GM12864 (cell line): ENCODE measurements at regions not wholly inside any gene's neighbourhood (a gene's known extent, or its start where the extent isn't known, plus 50 kb on each side); places are given as distances from the start of the nearest gene placed in this dataset.

ENCODE experiments used
- DNase-seq: peaks from one replicate; pipeline ENCODE4 v3.0.0-alpha.2; 2011; ENCODE audit warnings: low read depth
- H3K4me3 ChIP-seq: 2 replicates; pipeline ENCODE4 v1.5.1; 2011; ENCODE audit warnings: mild to moderate bottlenecking, low read depth, low read length, control low read depth
- TF ChIP-seq, protein P1 (sequence below): IDR thresholded peaks from 2 replicates; pipeline ENCODE4 v1.5.1; 2011; ENCODE audit warnings: low read depth, mild to moderate bottlenecking, moderate library complexity, low read length, control low read depth, inconsistent platforms; ENCODE audit errors: missing control alignments

DNA sequence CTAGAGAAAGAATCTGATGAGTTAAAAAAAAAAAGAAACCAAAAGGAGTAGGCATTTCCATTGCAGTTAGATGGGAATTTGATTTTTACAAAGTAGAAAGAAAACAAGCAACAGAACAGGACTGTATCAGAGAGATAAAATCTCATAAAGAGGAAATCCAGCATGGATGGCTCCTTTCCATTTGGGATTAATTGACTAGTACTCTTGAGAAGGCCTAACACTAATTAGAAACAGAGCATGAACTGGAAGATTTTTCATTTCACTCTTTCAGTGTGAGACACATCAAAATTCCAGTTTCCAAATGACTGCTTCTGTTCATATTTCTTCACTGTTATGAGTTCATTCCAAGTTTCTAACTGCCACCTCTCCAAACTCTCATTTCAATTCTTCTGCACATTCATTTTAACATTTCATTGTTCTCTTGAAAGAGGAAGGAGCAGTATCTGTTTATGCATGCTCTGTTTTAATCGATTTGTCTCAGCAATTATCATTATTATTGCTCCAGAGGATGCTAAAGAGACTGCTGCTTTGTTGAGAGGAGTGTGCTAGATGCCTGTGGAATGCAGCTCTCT is 108.8 kb upstream of the PIEZO2 start:
- TF ChIP-seq, protein P1, sequence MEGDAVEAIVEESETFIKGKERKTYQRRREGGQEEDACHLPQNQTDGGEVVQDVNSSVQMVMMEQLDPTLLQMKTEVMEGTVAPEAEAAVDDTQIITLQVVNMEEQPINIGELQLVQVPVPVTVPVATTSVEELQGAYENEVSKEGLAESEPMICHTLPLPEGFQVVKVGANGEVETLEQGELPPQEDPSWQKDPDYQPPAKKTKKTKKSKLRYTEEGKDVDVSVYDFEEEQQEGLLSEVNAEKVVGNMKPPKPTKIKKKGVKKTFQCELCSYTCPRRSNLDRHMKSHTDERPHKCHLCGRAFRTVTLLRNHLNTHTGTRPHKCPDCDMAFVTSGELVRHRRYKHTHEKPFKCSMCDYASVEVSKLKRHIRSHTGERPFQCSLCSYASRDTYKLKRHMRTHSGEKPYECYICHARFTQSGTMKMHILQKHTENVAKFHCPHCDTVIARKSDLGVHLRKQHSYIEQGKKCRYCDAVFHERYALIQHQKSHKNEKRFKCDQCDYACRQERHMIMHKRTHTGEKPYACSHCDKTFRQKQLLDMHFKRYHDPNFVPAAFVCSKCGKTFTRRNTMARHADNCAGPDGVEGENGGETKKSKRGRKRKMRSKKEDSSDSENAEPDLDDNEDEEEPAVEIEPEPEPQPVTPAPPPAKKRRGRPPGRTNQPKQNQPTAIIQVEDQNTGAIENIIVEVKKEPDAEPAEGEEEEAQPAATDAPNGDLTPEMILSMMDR = no peak
- no peak overlapping the region for H3K4me3 ChIP-seq
- DNase-seq = no peak

DNA sequence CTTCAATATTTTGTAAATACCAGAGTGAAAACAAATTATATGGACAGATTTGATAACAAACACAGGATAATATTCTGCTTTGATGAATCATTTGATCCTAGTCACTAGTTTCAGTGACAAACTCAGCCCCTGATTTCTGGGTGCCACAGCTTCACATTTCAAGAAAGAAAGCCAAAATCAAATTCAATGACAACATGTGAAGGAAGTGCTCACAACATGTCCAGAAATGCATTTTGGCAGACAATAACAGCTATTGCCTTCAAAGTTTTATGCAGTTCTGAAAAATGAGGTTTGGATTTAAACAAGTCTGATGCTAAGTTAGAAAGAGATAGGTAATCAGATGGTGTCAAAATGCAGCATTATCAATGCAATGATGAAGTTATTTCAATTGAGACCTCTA is 106.9 kb upstream of the PIEZO2 start:
- DNase-seq = no peak
- H3K4me3 ChIP-seq = no peak overlapping the region
- TF ChIP-seq, protein P1 = no peak

DNA sequence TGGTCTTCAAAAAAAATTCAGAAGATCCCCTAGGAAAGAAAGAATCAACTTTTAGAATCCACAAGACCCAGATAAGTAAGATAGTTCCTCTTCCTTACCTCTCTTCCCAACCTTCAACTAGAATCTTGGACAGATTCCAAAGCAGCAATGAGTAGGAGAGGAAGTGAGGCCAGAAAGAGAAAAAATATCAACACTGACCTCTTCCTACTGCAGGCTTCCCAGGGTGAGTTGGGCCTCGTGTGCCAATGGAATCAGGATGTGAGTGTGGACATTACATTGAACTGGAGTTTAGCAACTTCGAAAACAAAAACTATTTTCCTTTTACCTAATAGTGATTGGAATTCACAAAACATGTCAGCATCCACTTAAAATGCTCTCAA is 102.5 kb upstream of the PIEZO2 start:
- TF ChIP-seq, protein P1 = no peak
- DNase-seq = no peak
- H3K4me3 ChIP-seq = no peak overlapping the region

DNA sequence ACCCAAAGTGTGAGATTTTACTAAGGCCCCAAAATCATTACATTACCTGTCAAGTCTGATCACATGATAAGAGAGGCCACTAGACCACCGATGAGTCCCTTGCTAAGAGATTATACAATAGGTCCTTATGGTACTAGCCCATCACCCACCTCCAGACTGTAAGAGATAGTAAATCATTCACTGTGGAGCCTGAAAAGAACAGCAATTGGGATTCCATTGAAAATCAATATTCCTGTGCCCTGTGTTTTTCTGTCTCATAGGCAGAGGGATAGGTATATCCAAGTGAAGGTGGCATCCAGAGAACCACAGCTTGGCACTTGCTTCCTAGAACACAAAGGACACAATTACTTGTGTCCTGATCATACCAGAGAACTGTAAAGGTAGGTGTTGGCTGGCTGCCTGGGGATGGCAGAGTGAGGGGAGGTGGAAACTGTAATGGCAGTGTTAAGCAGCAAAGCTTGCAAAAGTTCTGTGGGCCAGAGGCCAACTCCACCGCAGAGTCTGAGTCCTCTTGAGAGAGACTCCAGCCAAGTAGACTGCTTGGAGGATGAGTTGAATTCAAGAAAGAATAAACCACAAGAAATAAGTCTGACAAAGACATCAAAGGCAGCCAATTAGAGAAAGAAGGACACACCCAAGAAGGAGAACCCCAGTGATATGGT is 102.0 kb upstream of the PIEZO2 start:
- no peak for DNase-seq
- H3K4me3 ChIP-seq = no peak overlapping the region
- TF ChIP-seq, protein P1 = no peak

DNA sequence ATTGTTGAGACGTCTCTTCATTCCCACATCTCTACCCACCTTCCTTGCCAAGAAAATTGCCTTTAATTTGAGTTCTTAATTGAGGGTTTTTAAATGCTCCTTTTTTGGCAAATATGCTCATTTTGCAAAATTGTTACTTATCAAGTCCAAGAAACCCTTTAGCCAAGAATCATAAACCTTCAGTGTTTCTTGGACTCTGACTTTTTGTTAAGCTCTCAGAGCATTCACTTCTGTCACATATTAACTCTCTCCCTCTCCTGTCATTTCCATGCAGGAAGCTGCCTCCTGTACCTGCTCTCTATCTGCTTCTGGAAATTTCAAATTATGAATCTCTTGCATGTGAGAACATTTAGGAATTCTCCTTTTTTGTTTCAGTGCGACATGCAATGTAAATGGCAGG is 100.0 kb upstream of the PIEZO2 start:
- H3K4me3 ChIP-seq = no peak overlapping the region
- TF ChIP-seq, protein P1 = no peak
- DNase-seq = no peak

DNA sequence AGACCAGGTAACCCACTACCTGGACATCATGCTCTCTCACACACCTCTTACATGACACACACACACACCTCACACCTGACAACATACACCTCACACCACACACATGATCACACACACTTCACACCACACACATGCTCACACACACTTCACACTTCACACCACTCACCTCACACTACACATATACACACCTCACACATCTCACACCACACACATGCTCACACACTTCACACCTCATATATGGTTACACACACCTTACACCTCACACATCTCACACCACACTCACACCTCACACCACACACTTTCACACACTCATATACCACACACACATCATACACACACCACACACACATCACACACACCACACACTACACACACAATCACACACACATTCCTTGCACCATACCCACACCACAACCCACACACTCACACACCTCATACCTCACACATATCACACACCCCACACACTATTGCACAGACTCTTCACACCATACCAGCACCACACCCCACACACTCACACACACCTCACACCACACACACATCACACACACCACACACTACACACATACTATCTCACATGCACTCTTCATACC is 98.1 kb upstream of the PIEZO2 start:
- no peak overlapping the region for H3K4me3 ChIP-seq
- TF ChIP-seq, protein P1 = no peak
- no peak for DNase-seq
